ENCODE measurements at regions not wholly inside any gene's neighbourhood (a gene's known extent, or its start where the extent isn't known, plus 50 kb on each side); places are given as distances from the start of the nearest gene placed in this dataset.

DNA sequence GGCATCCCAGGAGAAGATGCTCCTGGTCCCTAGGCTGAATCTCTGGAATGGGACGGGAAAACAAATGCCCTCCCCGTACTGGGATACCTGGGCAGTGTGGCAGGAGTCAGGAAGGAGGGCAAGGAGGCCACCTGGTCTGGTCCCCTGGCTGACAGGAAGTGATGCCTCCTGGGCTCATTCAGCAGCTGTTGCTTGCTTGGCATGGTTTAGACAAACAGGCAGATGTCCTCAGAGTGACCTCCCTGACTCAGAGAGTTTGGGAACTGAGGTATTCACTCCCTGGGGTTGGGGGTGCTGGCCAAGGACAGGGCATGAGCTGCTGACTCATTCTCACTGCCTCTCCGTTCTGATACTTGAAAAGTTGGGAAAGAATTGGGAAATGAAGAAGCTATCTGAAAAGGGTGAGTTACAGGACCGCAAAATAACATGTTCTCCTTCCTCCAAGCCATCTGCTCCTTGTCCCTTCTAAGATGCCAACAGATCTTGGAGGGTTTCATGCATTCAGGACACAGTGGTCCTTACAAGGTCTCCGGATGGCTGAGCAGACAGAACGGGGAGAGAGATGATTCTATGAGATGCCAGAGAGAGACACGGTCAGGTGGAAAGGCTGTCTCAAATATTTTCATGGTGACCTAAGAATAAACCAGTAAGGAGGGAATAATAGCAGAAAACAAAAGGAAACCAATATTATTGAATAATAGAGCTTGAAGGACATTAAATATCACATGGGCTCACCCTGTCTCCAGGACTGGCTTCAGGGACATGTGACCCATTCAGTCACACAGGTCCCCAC lies 534.5 kb downstream of the BNC2 start:
- TF ChIP-seq, protein P1, sequence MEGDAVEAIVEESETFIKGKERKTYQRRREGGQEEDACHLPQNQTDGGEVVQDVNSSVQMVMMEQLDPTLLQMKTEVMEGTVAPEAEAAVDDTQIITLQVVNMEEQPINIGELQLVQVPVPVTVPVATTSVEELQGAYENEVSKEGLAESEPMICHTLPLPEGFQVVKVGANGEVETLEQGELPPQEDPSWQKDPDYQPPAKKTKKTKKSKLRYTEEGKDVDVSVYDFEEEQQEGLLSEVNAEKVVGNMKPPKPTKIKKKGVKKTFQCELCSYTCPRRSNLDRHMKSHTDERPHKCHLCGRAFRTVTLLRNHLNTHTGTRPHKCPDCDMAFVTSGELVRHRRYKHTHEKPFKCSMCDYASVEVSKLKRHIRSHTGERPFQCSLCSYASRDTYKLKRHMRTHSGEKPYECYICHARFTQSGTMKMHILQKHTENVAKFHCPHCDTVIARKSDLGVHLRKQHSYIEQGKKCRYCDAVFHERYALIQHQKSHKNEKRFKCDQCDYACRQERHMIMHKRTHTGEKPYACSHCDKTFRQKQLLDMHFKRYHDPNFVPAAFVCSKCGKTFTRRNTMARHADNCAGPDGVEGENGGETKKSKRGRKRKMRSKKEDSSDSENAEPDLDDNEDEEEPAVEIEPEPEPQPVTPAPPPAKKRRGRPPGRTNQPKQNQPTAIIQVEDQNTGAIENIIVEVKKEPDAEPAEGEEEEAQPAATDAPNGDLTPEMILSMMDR (IDR thresholded peaks at IDR 0.05): peak in 1 of 3 donors; percentile 10
- TF ChIP-seq POLR2A (IDR thresholded peaks at IDR 0.05) (no peak), EP300 (IDR thresholded peaks at IDR 0.05) (peak; percentile 97)

Data from ovary (tissue), 3 donors.